GM20000 (cell line): ENCODE measurements at regions not wholly inside any gene's neighbourhood (a gene's known extent, or its start where the extent isn't known, plus 50 kb on each side); places are given as distances from the start of the nearest gene placed in this dataset.

Experiments
- DNase-seq: peaks from one replicate; pipeline ENCODE4 v3.0.0; 2012; ENCODE audit warnings: low spot score
- CTCF ChIP-seq: IDR thresholded peaks from 2 replicates; pipeline ENCODE4 v1.5.1; 2012; ENCODE audit warnings: mild to moderate bottlenecking, control low read depth; ENCODE audit errors: extremely low read depth, missing control alignments

- TF ChIP-seq CTCF: no peak
- no peak for DNase-seq
These were observed 678.0 kb upstream of the CDH2 start for GRCh38 chr18:28854964-28855363.

GRCh38 chr18:28846958-28847357 is 670.0 kb upstream of the CDH2 start:
- no peak for TF ChIP-seq CTCF
- no peak for DNase-seq

DNA sequence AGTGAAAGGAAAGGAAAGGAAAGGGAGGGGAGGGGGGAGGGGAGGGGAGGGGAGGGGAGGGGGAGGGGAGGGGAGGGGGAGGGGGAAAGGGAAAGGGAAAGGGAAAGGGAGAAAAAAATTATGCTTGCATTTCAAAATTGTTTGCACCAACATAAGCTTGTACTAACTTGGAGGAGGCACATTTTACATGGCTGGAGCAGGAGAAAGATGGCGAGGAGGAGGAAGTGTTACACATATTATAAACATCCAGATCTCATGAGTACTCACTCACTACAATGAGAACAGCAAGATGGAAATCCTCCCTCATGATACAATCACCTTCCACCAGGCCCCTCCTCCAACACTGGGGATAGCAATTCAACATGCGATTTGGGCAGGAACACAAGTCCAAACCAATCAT is 660.2 kb upstream of the CDH2 start:
- no peak for DNase-seq
- TF ChIP-seq CTCF: no peak

DNA sequence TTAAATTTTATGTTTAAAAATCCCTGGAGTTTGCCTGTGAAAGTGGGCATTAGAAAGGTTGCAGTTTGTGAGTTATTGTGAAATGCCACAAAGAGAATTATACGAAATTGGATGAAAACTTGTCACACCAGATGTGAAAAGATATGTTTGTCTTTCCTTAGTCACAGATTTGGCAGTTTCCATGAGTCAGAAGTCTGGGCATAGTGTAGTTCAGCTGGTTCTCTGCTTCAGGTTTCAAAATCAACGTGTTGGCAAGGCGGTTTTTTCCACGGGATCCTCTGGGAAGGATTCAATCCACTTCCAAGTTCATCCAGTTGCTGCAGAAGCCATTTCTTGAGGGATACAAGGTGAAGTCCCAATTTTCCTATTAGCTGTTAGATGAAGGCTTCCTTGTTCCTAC is 658.0 kb upstream of the CDH2 start:
- no peak for DNase-seq
- no peak for TF ChIP-seq CTCF

GRCh38 chr18:28831908-28832307 is 655.0 kb upstream of the CDH2 start:
- no peak for DNase-seq
- no peak for TF ChIP-seq CTCF

DNA sequence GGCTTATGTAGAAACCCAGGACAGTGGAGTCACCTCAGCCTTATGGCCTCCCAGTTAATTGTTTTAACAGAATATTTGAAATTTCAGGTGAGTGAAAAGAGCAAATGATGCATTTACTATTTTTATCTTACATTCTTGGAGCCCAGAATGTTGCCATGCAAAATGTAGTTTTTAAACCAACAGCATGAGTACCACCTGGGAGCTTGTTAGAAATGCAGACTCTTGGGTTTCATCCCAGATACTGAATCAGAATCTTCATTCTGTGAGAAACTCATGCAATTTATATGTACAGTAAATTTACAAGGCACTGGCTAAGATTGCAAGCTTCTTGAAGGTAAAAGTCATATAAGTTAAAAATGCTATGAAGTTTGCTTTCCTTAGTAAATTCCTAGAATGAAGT is 654.5 kb upstream of the CDH2 start:
- no peak for DNase-seq
- TF ChIP-seq CTCF: no peak

DNA sequence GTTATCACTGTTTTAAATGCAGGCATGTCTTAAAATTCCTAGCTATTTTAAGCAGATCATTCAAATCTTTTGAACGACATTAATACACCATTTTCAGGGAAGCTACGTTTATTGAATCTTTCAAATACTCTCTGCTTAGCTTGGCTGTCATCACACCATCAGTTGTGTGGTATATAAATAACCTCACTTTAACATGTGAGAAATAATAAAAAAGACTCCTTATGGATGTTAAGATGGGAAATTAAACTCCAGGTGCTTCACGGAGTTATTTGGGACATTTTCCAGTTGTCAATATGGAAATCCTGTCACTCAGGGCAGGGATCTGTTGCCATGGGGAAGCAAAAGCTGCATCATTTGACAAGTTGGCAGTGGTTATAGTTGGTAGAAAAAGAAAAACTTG is 649.2 kb upstream of the CDH2 start:
- DNase-seq: no peak
- TF ChIP-seq CTCF: no peak
